Endothelial cell of umbilical vein (primary cell): ENCODE measurements at regions not wholly inside any gene's neighbourhood (a gene's known extent, or its start where the extent isn't known, plus 50 kb on each side); places are given as distances from the start of the nearest gene placed in this dataset.

Source experiments
- CTCF ChIP-seq, 2 donors: IDR thresholded peaks; 1 replicate in 1 of 2; 2 replicates in 1 of 2; pipeline ENCODE4 v1.5.1; 2011; ENCODE audit warnings: low read length in 2 of 2, mild to moderate bottlenecking in 2 of 2, moderate library complexity in 2 of 2, control low read depth in 1 of 2, inconsistent platforms in 1 of 2, low read depth in 1 of 2; ENCODE audit not compliant: insufficient read depth in 1 of 2; ENCODE audit errors: extremely low read depth in 1 of 2
- EZH2 ChIP-seq: IDR thresholded peaks from 2 replicates; pipeline ENCODE4 v1.6.1; 2012; ENCODE audit warnings: borderline replicate concordance, low read depth, mild to moderate bottlenecking, moderate library complexity, low read length, inconsistent platforms; ENCODE audit not compliant: severe bottlenecking
- GATA2 ChIP-seq: IDR thresholded peaks from 2 replicates; pipeline ENCODE4 v1.7.0; 2011; ENCODE audit warnings: low read depth, mild to moderate bottlenecking, moderate library complexity, mixed read lengths, low read length; ENCODE audit not compliant: insufficient read length, insufficient read depth
- JUN ChIP-seq: IDR thresholded peaks from 2 replicates; pipeline ENCODE4 v1.6.1; 2011; ENCODE audit warnings: borderline replicate concordance, low read depth; ENCODE audit not compliant: insufficient read length, insufficient read depth
- MAX ChIP-seq: IDR thresholded peaks from 2 replicates; pipeline ENCODE4 v1.6.1; 2011; ENCODE audit not compliant: insufficient read depth, insufficient read length
- POLR2A ChIP-seq: IDR thresholded peaks from 2 replicates; pipeline ENCODE4 v1.6.1; 2012; ENCODE audit warnings: low read depth, mild to moderate bottlenecking, control low read depth, low read length
- POLR2AphosphoS5 ChIP-seq: IDR thresholded peaks from 2 replicates; pipeline ENCODE4 v1.6.1; 2012; ENCODE audit warnings: low read depth, mild to moderate bottlenecking, control low read depth, low read length, moderate library complexity; ENCODE audit not compliant: insufficient read depth

GRCh38 chr1:55981010-55981650 is 598.2 kb downstream of the PLPP3 start:
- TF ChIP-seq CTCF (IDR thresholded peaks at IDR 0.05; ENCODE audit: extremely low read depth in 1 of 2, insufficient read depth in 1 of 2, low read depth in 1 of 2, low read length in 2 of 2): no peak
- no peak for TF ChIP-seq POLR2A
- TF ChIP-seq EZH2: no peak
- no peak for TF ChIP-seq POLR2AphosphoS5
- no peak for TF ChIP-seq JUN
- no peak for TF ChIP-seq GATA2
- no peak for TF ChIP-seq MAX
